ENCODE measurements at regions not wholly inside any gene's neighbourhood (a gene's known extent, or its start where the extent isn't known, plus 50 kb on each side); places are given as distances from the start of the nearest gene placed in this dataset.

GRCh38 chr2:123103902-123104301 is 921.2 kb upstream of the CNTNAP5 start:
- TF ChIP-seq POLR2AphosphoS5 (IDR thresholded peaks at IDR 0.05; ENCODE audit: low read depth, low read length) (no peak), FOXP2 (optimal IDR thresholded peaks at IDR 0.05; ENCODE audit: borderline replicate concordance, extremely low read depth, extremely low read length, insufficient read depth) (no peak), TAF1 (IDR thresholded peaks at IDR 0.05; ENCODE audit: borderline replicate concordance, insufficient read depth, low read length) (no peak), SIN3A (IDR thresholded peaks at IDR 0.05; ENCODE audit: borderline replicate concordance, insufficient read depth, low read length) (no peak), REST (IDR thresholded peaks at IDR 0.05; ENCODE audit: insufficient read depth in 1 of 2, low read depth in 2 of 2, low read length in 2 of 2) (no peak)

GRCh38 chr2:123116595-123116994 is 908.5 kb upstream of the CNTNAP5 start:
- TF ChIP-seq TAF1 (IDR thresholded peaks at IDR 0.05; ENCODE audit: borderline replicate concordance, insufficient read depth, low read length) (no peak), SIN3A (IDR thresholded peaks at IDR 0.05; ENCODE audit: borderline replicate concordance, insufficient read depth, low read length) (no peak)

- TF ChIP-seq TAF1 (IDR thresholded peaks at IDR 0.05; ENCODE audit: borderline replicate concordance, insufficient read depth, low read length), result no peak
- TF ChIP-seq POLR2AphosphoS5 (IDR thresholded peaks at IDR 0.05; ENCODE audit: low read depth, low read length), result no peak
- no peak for TF ChIP-seq REST (IDR thresholded peaks at IDR 0.05; ENCODE audit: insufficient read depth in 1 of 2, low read depth in 2 of 2, low read length in 2 of 2)
- no peak for TF ChIP-seq SIN3A (IDR thresholded peaks at IDR 0.05; ENCODE audit: borderline replicate concordance, insufficient read depth, low read length)
- no peak for TF ChIP-seq FOXP2 (optimal IDR thresholded peaks at IDR 0.05; ENCODE audit: borderline replicate concordance, extremely low read depth, extremely low read length, insufficient read depth)
Measured at GRCh38 chr2:123127236-123127635, 897.9 kb upstream of the CNTNAP5 start.

- TF ChIP-seq FOXP2 (optimal IDR thresholded peaks at IDR 0.05; ENCODE audit: borderline replicate concordance, extremely low read depth, extremely low read length, insufficient read depth), result no peak
- TF ChIP-seq REST (IDR thresholded peaks at IDR 0.05; ENCODE audit: insufficient read depth in 1 of 2, low read depth in 2 of 2, low read length in 2 of 2), result no peak
- no peak for TF ChIP-seq POLR2AphosphoS5 (IDR thresholded peaks at IDR 0.05; ENCODE audit: low read depth, low read length)
- TF ChIP-seq SIN3A (IDR thresholded peaks at IDR 0.05; ENCODE audit: borderline replicate concordance, insufficient read depth, low read length), result no peak
- TF ChIP-seq TAF1 (IDR thresholded peaks at IDR 0.05; ENCODE audit: borderline replicate concordance, insufficient read depth, low read length), result no peak
Measured at GRCh38 chr2:123128951-123129350, 896.1 kb upstream of the CNTNAP5 start.

GRCh38 chr2:123136419-123136818 is 888.7 kb upstream of the CNTNAP5 start:
- TF ChIP-seq SIN3A (IDR thresholded peaks at IDR 0.05; ENCODE audit: borderline replicate concordance, insufficient read depth, low read length) (no peak), POLR2AphosphoS5 (IDR thresholded peaks at IDR 0.05; ENCODE audit: low read depth, low read length) (no peak), TAF1 (IDR thresholded peaks at IDR 0.05; ENCODE audit: borderline replicate concordance, insufficient read depth, low read length) (no peak), FOXP2 (optimal IDR thresholded peaks at IDR 0.05; ENCODE audit: borderline replicate concordance, extremely low read depth, extremely low read length, insufficient read depth) (no peak), REST (IDR thresholded peaks at IDR 0.05; ENCODE audit: insufficient read depth in 1 of 2, low read depth in 2 of 2, low read length in 2 of 2) (no peak)

Data from PFSK-1 (cell line).